Neural crest cell (in vitro differentiated cells): ENCODE measurements at regions not wholly inside any gene's neighbourhood (a gene's known extent, or its start where the extent isn't known, plus 50 kb on each side); places are given as distances from the start of the nearest gene placed in this dataset.

ENCODE experiments used
- DNase-seq: peaks from one replicate; pipeline ENCODE4 v3.0.0; 2021; ENCODE audit warnings: low read depth, mixed read lengths, low spot score
- H3K27ac Mint-ChIP-seq: one replicate; pipeline ENCODE4 v1.8.0; 2021; ENCODE audit warnings: mild to moderate bottlenecking, mixed read lengths; ENCODE audit not compliant: unreplicated experiment
- H3K27me3 Mint-ChIP-seq: 2 replicates; pipeline ENCODE4 v1.8.0; 2021; ENCODE audit warnings: low read depth, mild to moderate bottlenecking, mixed read lengths
- H3K36me3 Mint-ChIP-seq: 2 replicates; pipeline ENCODE4 v1.8.0; 2021; ENCODE audit warnings: low read depth, mild to moderate bottlenecking, mixed read lengths
- H3K4me1 Mint-ChIP-seq: 2 replicates; pipeline ENCODE4 v1.8.0; 2021; ENCODE audit warnings: mixed read lengths
- H3K4me3 Mint-ChIP-seq: one replicate; pipeline ENCODE4 v1.8.0; 2021; ENCODE audit warnings: mild to moderate bottlenecking, mixed read lengths
- H3K9me3 Mint-ChIP-seq: 2 replicates; pipeline ENCODE4 v1.8.0; 2021; ENCODE audit warnings: mixed read lengths
- TF ChIP-seq, protein P1 (sequence below): fragments of 200-600 bp; sonication (generic); conservative IDR thresholded peaks from 2 replicates; pipeline ENCODE4 v1.5.0; 2021; ENCODE audit warnings: antibody characterized with exemption, mild to moderate bottlenecking

DNA sequence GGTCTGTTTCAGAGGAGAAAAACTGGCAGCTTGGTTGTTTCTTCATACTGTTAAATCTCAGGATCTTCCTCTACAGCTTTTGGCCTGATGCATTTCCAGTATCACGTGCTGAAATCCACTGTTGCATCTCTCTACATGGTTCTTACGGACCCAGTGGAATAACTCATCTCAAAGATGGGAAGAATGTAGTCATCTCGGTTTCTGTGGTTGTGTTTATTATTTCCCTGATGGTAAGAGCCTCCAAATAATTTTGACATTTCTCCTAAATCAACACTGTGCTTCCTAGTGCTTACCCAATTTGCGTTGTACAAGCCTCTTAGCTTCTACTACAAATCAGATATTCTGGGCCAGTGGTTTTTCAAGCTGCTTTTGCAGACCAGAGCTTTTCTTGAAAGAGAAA, 812.8 kb downstream of the C12orf50 start:
- TF ChIP-seq, protein P1, sequence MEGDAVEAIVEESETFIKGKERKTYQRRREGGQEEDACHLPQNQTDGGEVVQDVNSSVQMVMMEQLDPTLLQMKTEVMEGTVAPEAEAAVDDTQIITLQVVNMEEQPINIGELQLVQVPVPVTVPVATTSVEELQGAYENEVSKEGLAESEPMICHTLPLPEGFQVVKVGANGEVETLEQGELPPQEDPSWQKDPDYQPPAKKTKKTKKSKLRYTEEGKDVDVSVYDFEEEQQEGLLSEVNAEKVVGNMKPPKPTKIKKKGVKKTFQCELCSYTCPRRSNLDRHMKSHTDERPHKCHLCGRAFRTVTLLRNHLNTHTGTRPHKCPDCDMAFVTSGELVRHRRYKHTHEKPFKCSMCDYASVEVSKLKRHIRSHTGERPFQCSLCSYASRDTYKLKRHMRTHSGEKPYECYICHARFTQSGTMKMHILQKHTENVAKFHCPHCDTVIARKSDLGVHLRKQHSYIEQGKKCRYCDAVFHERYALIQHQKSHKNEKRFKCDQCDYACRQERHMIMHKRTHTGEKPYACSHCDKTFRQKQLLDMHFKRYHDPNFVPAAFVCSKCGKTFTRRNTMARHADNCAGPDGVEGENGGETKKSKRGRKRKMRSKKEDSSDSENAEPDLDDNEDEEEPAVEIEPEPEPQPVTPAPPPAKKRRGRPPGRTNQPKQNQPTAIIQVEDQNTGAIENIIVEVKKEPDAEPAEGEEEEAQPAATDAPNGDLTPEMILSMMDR = no peak
- no peak overlapping the region for H3K27ac Mint-ChIP-seq
- no peaks in the 10 kb centered on the region for H3K9me3 Mint-ChIP-seq
- H3K4me3 Mint-ChIP-seq = no peak overlapping the region
- no peak for DNase-seq
- H3K27me3 Mint-ChIP-seq = no peaks in the 10 kb centered on the region
- H3K4me1 Mint-ChIP-seq = no peaks in the 10 kb centered on the region
- H3K36me3 Mint-ChIP-seq = no peaks in the 10 kb centered on the region

DNA sequence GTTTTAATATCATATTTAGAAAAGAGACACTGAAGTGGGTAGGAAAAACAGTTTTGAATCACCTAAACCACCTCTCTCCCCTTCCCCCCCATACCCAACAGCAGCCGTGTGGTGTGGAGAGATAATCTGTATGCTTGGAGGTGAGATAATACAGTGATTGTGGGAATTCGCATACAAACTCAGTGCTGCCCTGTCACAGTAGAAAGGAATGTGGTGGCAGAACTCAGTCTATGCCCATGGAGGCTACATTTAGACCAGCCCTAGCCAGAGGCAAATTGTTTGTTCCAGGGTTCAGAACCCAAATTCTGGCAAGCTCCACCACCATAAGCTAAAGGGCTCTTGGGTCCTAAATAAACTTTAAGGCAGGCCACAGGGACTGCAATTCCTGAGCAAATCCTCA, 827.0 kb downstream of the C12orf50 start:
- no peaks in the 10 kb centered on the region for H3K27me3 Mint-ChIP-seq

DNA sequence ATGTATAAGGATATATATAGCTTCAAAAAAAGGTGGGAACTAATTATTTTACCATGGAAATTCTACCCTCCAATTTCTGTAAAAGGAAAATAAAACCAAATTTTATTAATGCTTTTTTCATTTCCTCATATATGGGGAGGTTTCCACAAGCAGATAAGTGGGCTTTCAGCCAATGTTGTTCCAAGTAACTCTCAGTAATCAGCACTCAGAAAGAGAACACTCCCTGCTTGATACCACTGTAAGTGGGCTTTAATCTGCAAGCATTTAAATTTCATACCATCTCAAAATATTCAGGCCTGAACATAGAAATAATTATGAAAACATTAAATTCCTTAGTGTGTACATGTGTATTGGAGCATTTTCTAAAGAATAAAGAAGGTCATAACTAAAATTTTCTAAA, 827.6 kb downstream of the C12orf50 start:
- no peak overlapping the region for H3K4me3 Mint-ChIP-seq
- no peaks in the 10 kb centered on the region for H3K27me3 Mint-ChIP-seq
- no peaks in the 10 kb centered on the region for H3K9me3 Mint-ChIP-seq
- no peaks in the 10 kb centered on the region for H3K4me1 Mint-ChIP-seq
- H3K27ac Mint-ChIP-seq = no peak overlapping the region
- no peaks in the 10 kb centered on the region for H3K36me3 Mint-ChIP-seq
- DNase-seq = no peak
- TF ChIP-seq, protein P1 = no peak

More for the DNA sequence above, 827.0 kb downstream of the C12orf50 start:
- Mint-ChIP-seq H3K36me3 (no peaks in the 10 kb centered on the region), H3K9me3 (peaks cover 3% of the 10 kb centered on the region), H3K27ac (no peak overlapping the region), H3K4me1 (no peaks in the 10 kb centered on the region), H3K4me3 (no peak overlapping the region)
- TF ChIP-seq, protein P1 = no peak
- DNase-seq = no peak

DNA sequence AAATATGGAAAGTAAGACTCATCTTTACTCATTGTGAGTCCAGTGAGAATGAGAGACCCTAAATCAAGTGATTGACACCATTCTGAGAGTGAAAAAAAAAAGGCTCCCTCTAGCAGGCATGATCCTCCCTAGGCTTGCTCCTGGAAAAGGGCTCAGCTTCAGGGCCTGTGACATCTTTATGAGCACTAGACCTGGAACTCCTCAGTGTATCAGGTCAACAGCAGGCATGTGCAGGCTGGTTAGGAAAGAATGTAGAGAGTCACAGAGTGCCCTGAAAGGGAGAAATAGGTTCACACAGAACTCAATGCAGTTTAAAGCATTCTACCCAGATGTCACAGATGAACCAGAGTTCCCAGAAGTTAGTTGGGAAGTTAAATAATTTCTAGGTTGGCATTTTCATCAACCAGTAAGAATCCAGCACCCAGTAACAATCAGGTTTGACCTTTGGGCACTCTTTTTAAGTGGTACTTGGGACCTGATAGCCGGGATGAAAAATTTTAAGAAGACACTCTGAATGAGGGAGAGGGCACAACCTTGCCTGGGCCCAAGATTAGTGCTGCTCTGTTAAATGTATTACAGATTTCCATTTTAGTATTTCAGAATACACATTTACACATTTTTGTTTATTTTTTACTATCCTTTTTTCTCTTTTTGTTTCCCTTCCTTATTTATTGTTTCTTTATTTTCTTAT, 828.8 kb downstream of the C12orf50 start:
- Mint-ChIP-seq H3K9me3 (no peaks in the 10 kb centered on the region), H3K4me3 (no peak overlapping the region), H3K36me3 (no peaks in the 10 kb centered on the region), H3K27ac (no peak overlapping the region), H3K4me1 (no peaks in the 10 kb centered on the region), H3K27me3 (no peaks in the 10 kb centered on the region)
- TF ChIP-seq, protein P1 = no peak
- no peak for DNase-seq

DNA sequence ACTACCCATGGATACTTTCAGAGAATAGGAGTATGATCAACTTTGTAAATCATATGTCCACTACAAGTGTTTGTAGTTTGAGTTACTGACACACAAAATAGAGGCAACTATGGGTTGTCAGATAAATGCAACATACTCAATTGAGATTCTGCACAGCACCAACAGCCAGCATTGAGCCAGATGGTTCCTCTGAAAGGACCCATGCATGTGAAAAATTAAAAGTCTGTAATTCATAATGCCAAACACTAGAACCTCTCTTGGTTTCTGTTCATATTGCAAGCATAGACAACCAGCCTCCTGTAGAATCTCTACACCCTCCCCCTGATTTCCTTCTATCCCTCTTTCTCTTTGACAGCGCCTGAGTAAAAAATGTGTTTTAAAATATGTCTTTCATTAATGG, 831.0 kb downstream of the C12orf50 start:
- Mint-ChIP-seq H3K27me3 (no peaks in the 10 kb centered on the region), H3K9me3 (no peaks in the 10 kb centered on the region), H3K4me1 (no peaks in the 10 kb centered on the region), H3K4me3 (no peak overlapping the region), H3K36me3 (no peaks in the 10 kb centered on the region), H3K27ac (no peak overlapping the region)
- TF ChIP-seq, protein P1 = no peak
- DNase-seq = no peak
